ENCODE measurements at regions not wholly inside any gene's neighbourhood (a gene's known extent, or its start where the extent isn't known, plus 50 kb on each side); places are given as distances from the start of the nearest gene placed in this dataset.

DNA sequence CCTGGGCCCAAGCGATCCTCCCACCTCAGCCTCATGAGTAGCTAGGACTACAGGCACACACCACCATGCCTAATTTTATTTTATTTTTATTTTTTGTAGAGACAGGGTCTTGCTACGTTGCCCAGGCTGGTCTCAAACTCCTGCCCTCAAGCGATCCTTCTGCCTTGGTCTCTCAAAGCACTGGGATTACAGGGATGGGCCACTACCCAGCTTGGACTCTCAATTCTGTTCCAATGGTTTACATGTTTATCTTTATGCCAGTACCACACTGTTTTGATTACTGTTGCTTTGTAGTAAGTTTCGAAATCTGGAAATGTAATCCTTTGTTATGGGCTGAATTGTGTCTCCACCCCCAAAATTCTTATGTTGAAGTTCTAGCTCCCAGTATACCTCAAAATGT is 88.4 kb upstream of the TARDBP start:
- ATAC-seq (ENCODE audit: low FRiP score in 2 of 2) (no peak), DNase-seq (no peak)
- Histone ChIP-seq H3K4me1 (no peaks in the 10 kb centered on the region), H3K27me3 (no peaks in the 10 kb centered on the region), H3K36me3 (no peaks in the 10 kb centered on the region), H3K9me3 (peaks cover 0 to 8% (median 3%) of the 10 kb centered on the region in 4 donors), H3K27ac (no peak overlapping the region), H3K4me3 (no peak overlapping the region)
- no peak for TF ChIP-seq POLR2A (IDR thresholded peaks at IDR 0.05)
- 96 to 97% methylated on average over 4 of the region's 4 CpGs for WGBS, 2 donors

- Histone ChIP-seq H3K4me3 (no peak overlapping the region), H3K36me3 (no peaks in the 10 kb centered on the region), H3K27me3 (no peaks in the 10 kb centered on the region), H3K4me1 (no peaks in the 10 kb centered on the region), H3K9me3 (peaks cover 0 to 8% (median 3%) of the 10 kb centered on the region in 4 donors), H3K27ac (no peak overlapping the region)
- TF ChIP-seq, protein P1, sequence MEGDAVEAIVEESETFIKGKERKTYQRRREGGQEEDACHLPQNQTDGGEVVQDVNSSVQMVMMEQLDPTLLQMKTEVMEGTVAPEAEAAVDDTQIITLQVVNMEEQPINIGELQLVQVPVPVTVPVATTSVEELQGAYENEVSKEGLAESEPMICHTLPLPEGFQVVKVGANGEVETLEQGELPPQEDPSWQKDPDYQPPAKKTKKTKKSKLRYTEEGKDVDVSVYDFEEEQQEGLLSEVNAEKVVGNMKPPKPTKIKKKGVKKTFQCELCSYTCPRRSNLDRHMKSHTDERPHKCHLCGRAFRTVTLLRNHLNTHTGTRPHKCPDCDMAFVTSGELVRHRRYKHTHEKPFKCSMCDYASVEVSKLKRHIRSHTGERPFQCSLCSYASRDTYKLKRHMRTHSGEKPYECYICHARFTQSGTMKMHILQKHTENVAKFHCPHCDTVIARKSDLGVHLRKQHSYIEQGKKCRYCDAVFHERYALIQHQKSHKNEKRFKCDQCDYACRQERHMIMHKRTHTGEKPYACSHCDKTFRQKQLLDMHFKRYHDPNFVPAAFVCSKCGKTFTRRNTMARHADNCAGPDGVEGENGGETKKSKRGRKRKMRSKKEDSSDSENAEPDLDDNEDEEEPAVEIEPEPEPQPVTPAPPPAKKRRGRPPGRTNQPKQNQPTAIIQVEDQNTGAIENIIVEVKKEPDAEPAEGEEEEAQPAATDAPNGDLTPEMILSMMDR (IDR thresholded peaks at IDR 0.05), result no peak
- TF ChIP-seq EP300 (IDR thresholded peaks at IDR 0.05) (no peak), POLR2A (IDR thresholded peaks at IDR 0.05) (no peak), POLR2AphosphoS5 (IDR thresholded peaks at IDR 0.05) (no peak)
- no peak for DNase-seq
- 85 to 100% methylated on average over 1 to 4 of the region's 4 CpGs for WGBS, 2 donors
- ATAC-seq (ENCODE audit: low FRiP score in 2 of 2), result no peak
Observed at GRCh38 chr1:10928654-10929053, 83.8 kb upstream of the TARDBP start.

DNA sequence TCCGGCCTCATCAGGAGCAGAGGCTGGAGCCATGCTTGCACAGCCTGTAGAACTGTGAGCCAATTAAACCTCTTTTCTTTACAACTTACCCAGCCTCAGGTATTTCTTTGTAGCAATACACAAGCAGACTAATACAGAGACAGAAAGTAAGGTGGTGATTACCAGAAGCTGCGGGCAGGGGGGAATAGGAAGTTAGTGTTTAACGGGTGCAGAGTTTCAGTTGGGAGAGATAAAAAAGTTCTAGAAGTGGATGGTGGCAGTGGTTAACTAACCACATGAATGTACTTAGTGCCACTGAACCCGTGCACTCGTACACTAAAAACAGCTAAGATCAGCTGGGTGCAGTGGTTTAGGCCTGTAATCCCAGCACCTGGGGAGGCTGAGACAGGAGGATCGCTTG is 80.4 kb upstream of the TARDBP start:
- Histone ChIP-seq H3K27me3 (no peaks in the 10 kb centered on the region), H3K4me3 (no peak overlapping the region), H3K4me1 (no peaks in the 10 kb centered on the region), H3K36me3 (no peaks in the 10 kb centered on the region), H3K9me3 (peaks cover 0 to 8% (median 3%) of the 10 kb centered on the region in 4 donors), H3K27ac (no peak overlapping the region)
- ATAC-seq (ENCODE audit: low FRiP score in 2 of 2) (no peak), DNase-seq (no peak)
- no peak for TF ChIP-seq POLR2AphosphoS5 (IDR thresholded peaks at IDR 0.05)
- TF ChIP-seq EP300 (IDR thresholded peaks at IDR 0.05), result no peak
- TF ChIP-seq POLR2A (IDR thresholded peaks at IDR 0.05), result no peak
- TF ChIP-seq, protein P1 (IDR thresholded peaks at IDR 0.05), result no peak
- WGBS, 2 donors, result 60 to 75% methylated on average over 6 of the region's 6 CpGs

GRCh38 chr1:10934150-10934818 is 78.2 kb upstream of the TARDBP start:
- Histone ChIP-seq H3K9me3 (no peaks in the 10 kb centered on the region), H3K27me3 (no peaks in the 10 kb centered on the region), H3K4me3 (no peak overlapping the region), H3K36me3 (no peaks in the 10 kb centered on the region), H3K27ac (no peak overlapping the region), H3K4me1 (no peaks in the 10 kb centered on the region)
- no peak for ATAC-seq (ENCODE audit: low FRiP score in 2 of 2)
- 74 to 76% methylated on average over 6 to 12 of the region's 12 CpGs for WGBS, 2 donors
- no peak for DNase-seq
- TF ChIP-seq, protein P1 (IDR thresholded peaks at IDR 0.05), result no peak
- TF ChIP-seq EP300 (IDR thresholded peaks at IDR 0.05) (no peak), POLR2A (IDR thresholded peaks at IDR 0.05) (no peak), POLR2AphosphoS5 (IDR thresholded peaks at IDR 0.05) (no peak)

DNA sequence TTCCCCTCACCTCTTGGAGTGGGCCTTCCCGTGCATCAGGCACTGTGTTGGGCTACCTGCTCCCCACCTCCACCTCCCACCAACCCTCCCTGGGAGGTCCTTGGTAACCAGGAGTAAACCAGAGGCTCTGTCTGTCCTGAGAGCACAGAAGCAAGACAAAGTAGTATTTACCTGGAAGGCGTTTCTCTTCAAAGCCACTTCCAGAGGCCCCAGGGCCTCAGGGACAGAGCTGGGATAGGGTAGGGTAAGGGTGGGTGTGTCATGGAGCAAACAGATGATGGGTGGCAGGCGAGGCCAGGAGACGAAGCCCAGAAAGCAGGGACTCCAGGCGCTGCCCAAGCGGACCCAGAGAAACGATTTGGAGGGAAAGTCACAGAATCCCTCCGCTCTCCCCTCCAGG is 77.2 kb upstream of the TARDBP start:
- WGBS, 2 donors, result 74% methylated on average over 7 to 8 of the region's 8 CpGs
- no peaks in the 10 kb centered on the region for H3K9me3 ChIP-seq
- H3K4me3 ChIP-seq, result no peak overlapping the region
- ATAC-seq (ENCODE audit: low FRiP score in 2 of 2), result no peak
- H3K36me3 ChIP-seq, result no peaks in the 10 kb centered on the region
- no peak overlapping the region for H3K27ac ChIP-seq
- no peaks in the 10 kb centered on the region for H3K4me1 ChIP-seq
- no peak for DNase-seq
- TF ChIP-seq POLR2AphosphoS5 (IDR thresholded peaks at IDR 0.05) (no peak), EP300 (IDR thresholded peaks at IDR 0.05) (no peak), POLR2A (IDR thresholded peaks at IDR 0.05) (no peak)
- TF ChIP-seq, protein P1 (IDR thresholded peaks at IDR 0.05), result no peak
- H3K27me3 ChIP-seq, result no peaks in the 10 kb centered on the region
